ENCODE measurements at regions not wholly inside any gene's neighbourhood (a gene's known extent, or its start where the extent isn't known, plus 50 kb on each side); places are given as distances from the start of the nearest gene placed in this dataset.

DNA sequence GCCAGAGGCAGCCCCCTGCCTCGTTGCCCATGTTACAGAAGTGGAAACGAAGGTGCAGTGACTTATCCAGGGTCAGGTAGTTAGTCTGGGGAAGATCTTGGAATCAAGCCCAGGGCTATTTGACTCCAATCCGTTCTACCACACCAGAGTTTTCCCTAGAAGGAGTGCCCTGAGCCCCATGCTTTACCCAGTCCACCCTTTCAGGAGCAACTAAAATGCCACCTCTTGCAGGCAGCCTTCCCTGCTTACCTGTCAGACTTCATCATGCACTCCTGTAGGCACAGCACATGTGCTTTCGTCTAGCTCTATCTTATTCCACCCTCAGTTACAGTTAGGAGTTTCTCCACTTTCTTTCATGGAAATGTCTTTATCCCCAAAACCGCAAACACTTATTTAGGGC lies 80.2 kb downstream of the CHST1 start:
- 52 to 70% (median 53%) methylated on average over 5 of the region's 5 CpGs for WGBS, 3 donors

DNA sequence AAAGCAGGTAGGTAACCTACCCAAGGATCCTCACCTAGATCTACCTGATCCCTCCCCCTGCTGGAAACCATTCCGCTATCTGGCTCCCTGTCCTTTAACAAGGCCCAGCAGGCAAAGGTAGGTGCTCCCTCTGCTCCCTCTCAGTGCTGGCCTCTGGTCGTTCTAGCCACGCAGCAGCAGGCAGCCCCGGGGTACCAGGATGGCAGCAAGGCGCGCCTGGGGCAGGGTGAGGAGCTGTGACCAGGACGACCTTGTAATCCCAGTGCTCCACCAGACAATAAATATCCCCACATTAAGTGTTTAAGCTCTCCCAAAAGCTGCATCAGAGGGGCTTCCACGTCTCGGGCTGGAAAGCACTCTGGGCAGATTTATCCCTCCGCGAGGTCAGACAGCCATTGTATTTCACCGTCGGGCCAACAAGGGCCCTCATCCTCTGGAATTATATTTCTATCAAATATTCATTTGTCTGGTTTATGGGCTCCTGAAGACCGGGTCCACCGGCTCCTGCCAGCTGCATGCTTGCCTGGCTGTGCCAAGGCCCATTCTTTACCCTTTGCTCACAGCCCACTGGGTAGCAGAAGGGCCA lies 81.3 kb downstream of the CHST1 start:
- intact Hi-C loops (cut with DNase I): no loop called here
- 51 to 61% (median 61%) methylated on average over 15 of the region's 15 CpGs for WGBS, 3 donors
- H3K27me3 ChIP-seq: no peaks in the 10 kb centered on the region
- H3K27ac ChIP-seq: no peak overlapping the region
- no peaks in the 10 kb centered on the region for H3K9me3 ChIP-seq
- DNase-seq: no peak
- no peaks in the 10 kb centered on the region for H3K4me1 ChIP-seq (ENCODE audit: insufficient read depth)
- H3K36me3 ChIP-seq: no peaks in the 10 kb centered on the region
- H3K4me3 ChIP-seq: no peak overlapping the region
- TF ChIP-seq, protein P1, sequence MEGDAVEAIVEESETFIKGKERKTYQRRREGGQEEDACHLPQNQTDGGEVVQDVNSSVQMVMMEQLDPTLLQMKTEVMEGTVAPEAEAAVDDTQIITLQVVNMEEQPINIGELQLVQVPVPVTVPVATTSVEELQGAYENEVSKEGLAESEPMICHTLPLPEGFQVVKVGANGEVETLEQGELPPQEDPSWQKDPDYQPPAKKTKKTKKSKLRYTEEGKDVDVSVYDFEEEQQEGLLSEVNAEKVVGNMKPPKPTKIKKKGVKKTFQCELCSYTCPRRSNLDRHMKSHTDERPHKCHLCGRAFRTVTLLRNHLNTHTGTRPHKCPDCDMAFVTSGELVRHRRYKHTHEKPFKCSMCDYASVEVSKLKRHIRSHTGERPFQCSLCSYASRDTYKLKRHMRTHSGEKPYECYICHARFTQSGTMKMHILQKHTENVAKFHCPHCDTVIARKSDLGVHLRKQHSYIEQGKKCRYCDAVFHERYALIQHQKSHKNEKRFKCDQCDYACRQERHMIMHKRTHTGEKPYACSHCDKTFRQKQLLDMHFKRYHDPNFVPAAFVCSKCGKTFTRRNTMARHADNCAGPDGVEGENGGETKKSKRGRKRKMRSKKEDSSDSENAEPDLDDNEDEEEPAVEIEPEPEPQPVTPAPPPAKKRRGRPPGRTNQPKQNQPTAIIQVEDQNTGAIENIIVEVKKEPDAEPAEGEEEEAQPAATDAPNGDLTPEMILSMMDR (IDR thresholded peaks at IDR 0.05): no peak
- no peak for TF ChIP-seq EP300 (IDR thresholded peaks at IDR 0.05)
- TF ChIP-seq POLR2A (IDR thresholded peaks at IDR 0.05): no peak

More for the DNA sequence above, 80.2 kb downstream of the CHST1 start:
- H3K9me3 ChIP-seq: no peaks in the 10 kb centered on the region
- no peak overlapping the region for H3K4me3 ChIP-seq
- no peaks in the 10 kb centered on the region for H3K27me3 ChIP-seq
- TF ChIP-seq, protein P1 (IDR thresholded peaks at IDR 0.05): no peak
- no peak for TF ChIP-seq POLR2A (IDR thresholded peaks at IDR 0.05)
- H3K36me3 ChIP-seq: no peaks in the 10 kb centered on the region
- intact Hi-C loops (cut with DNase I): no loop called here
- DNase-seq: no peak
- no peak overlapping the region for H3K27ac ChIP-seq
- H3K4me1 ChIP-seq (ENCODE audit: insufficient read depth): no peaks in the 10 kb centered on the region

DNA sequence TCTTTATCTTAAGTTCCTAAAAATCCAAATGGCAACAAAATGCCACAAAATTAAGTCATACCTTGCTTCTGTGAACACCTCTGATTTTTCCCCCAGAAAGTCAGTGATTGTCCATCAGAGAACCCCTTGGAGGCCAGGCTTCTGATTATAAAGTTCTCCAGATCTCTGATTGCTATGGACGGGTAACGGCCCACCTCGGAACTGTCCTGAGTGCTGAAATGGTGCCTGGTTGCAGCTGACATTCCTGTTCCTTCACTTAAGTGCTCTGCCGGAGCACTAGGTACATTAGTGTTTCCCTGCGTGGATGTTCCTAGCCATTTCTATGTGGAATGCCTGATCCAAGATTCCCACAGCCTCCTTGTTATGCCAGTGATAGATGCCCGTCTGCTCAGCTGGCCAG lies 85.0 kb downstream of the CHST1 start:
- Histone ChIP-seq H3K27me3 (no peaks in the 10 kb centered on the region), H3K36me3 (no peaks in the 10 kb centered on the region), H3K27ac (no peak overlapping the region), H3K4me1 (ENCODE audit: insufficient read depth) (no peaks in the 10 kb centered on the region), H3K9me3 (no peaks in the 10 kb centered on the region), H3K4me3 (no peak overlapping the region)
- 2 to 6% (median 4%) methylated on average over 6 of the region's 6 CpGs for WGBS, 3 donors
- intact Hi-C loops (cut with DNase I): no loop called here
- no peak for TF ChIP-seq EP300 (IDR thresholded peaks at IDR 0.05)
- no peak for TF ChIP-seq POLR2A (IDR thresholded peaks at IDR 0.05)
- TF ChIP-seq, protein P1 (IDR thresholded peaks at IDR 0.05): no peak
- DNase-seq: no peak

DNA sequence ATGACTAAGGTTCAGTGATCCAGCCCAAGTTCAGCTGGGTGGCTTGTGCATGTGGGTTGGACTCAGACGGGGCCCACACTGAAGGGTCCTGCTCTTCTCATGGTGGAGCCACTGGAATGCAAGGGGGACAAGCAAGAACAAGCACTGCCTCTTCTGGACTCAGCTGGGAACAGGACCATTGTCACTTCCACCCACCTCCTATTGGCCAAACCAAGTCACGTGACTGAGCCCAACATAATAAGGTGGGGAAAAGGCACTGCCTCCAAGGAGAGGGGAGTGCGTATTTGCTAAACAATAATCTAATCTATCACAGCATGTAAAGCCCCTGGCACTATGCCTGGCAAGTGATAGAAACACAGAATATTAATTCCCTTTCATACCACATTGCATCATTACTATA lies 87.1 kb downstream of the CHST1 start:
- WGBS, 3 donors: 58 to 77% (median 74%) methylated on average over 3 of the region's 3 CpGs
- intact Hi-C loops (cut with DNase I): no loop called here

More for the DNA sequence above, 87.1 kb downstream of the CHST1 start:
- DNase-seq: no peak
- Histone ChIP-seq H3K36me3 (no peaks in the 10 kb centered on the region), H3K4me3 (no peak overlapping the region), H3K27ac (no peak overlapping the region), H3K27me3 (no peaks in the 10 kb centered on the region), H3K4me1 (ENCODE audit: insufficient read depth) (no peaks in the 10 kb centered on the region), H3K9me3 (no peaks in the 10 kb centered on the region)
- TF ChIP-seq EP300 (IDR thresholded peaks at IDR 0.05) (no peak), POLR2A (IDR thresholded peaks at IDR 0.05) (no peak)
- TF ChIP-seq, protein P1 (IDR thresholded peaks at IDR 0.05): no peak
